Mesothelial cell of epicardium (in vitro differentiated cells): ENCODE measurements at regions not wholly inside any gene's neighbourhood (a gene's known extent, or its start where the extent isn't known, plus 50 kb on each side); places are given as distances from the start of the nearest gene placed in this dataset.

Experiments
- DNase-seq, 2 experiments: peaks; one replicate each; pipeline ENCODE4 v3.0.0; 2021; ENCODE audit warnings: low spot score in 2 of 2; ENCODE audit not compliant: unreplicated experiment in 2 of 2
- H3K27ac Mint-ChIP-seq: 2 replicates; pipeline ENCODE4 v1.8.0; 2021; ENCODE audit warnings: mixed read lengths
- H3K27me3 Mint-ChIP-seq: 2 replicates; pipeline ENCODE4 v1.8.0; 2021; ENCODE audit warnings: low read depth, mixed read lengths
- H3K36me3 Mint-ChIP-seq: 2 replicates; pipeline ENCODE4 v1.8.0; 2021; ENCODE audit warnings: mixed read lengths
- H3K4me1 Mint-ChIP-seq: 2 replicates; pipeline ENCODE4 v1.8.0; 2021; ENCODE audit warnings: mixed read lengths
- H3K4me3 Mint-ChIP-seq: 2 replicates; pipeline ENCODE4 v1.8.0; 2021; ENCODE audit warnings: mild to moderate bottlenecking, moderate library complexity, mixed read lengths
- H3K9me3 Mint-ChIP-seq: 2 replicates; pipeline ENCODE4 v1.8.0; 2021; ENCODE audit warnings: mixed read lengths
- CTCF ChIP-seq: fragments of 200-600 bp; sonication (generic); IDR thresholded peaks from one replicate; pipeline ENCODE4 v1.5.0; 2021; ENCODE audit warnings: antibody characterized with exemption; ENCODE audit not compliant: unreplicated experiment

GRCh38 chr2:196383799-196384198 lies 212.4 kb upstream of the STK17B start:
- no peak for TF ChIP-seq CTCF
- no peak overlapping the region for H3K27ac Mint-ChIP-seq
- peaks cover 12% of the 10 kb centered on the region for H3K4me1 Mint-ChIP-seq
- no peaks in the 10 kb centered on the region for H3K27me3 Mint-ChIP-seq
- H3K9me3 Mint-ChIP-seq = no peaks in the 10 kb centered on the region
- no peak for DNase-seq
- no peak overlapping the region for H3K4me3 Mint-ChIP-seq
- no peaks in the 10 kb centered on the region for H3K36me3 Mint-ChIP-seq

- DNase-seq = no peak
- Mint-ChIP-seq H3K4me3 (no peak overlapping the region), H3K4me1 (peaks cover 12% of the 10 kb centered on the region), H3K27me3 (no peaks in the 10 kb centered on the region), H3K9me3 (no peaks in the 10 kb centered on the region), H3K27ac (no peak overlapping the region), H3K36me3 (no peaks in the 10 kb centered on the region)
- TF ChIP-seq CTCF = no peak
Observed at GRCh38 chr2:196384729-196385128, 213.4 kb upstream of the STK17B start.

- H3K27ac Mint-ChIP-seq = no peak overlapping the region
- no peaks in the 10 kb centered on the region for H3K27me3 Mint-ChIP-seq
- H3K4me1 Mint-ChIP-seq = peaks cover 16% of the 10 kb centered on the region
- H3K36me3 Mint-ChIP-seq = peaks cover 6% of the 10 kb centered on the region
- no peak overlapping the region for H3K4me3 Mint-ChIP-seq
- DNase-seq = no peak
- H3K9me3 Mint-ChIP-seq = peaks cover 11% of the 10 kb centered on the region
- TF ChIP-seq CTCF = no peak
Observed at GRCh38 chr2:196389670-196390069, 218.3 kb upstream of the STK17B start.

- Mint-ChIP-seq H3K27me3 (no peaks in the 10 kb centered on the region), H3K36me3 (peaks cover 6% of the 10 kb centered on the region), H3K9me3 (peaks cover 16% of the 10 kb centered on the region), H3K4me3 (no peak overlapping the region), H3K27ac (peak overlapping the region; percentile 76), H3K4me1 (peaks cover 16% of the 10 kb centered on the region)
- TF ChIP-seq CTCF = no peak
- DNase-seq = no peak
Observed at GRCh38 chr2:196390243-196391148, 219.1 kb upstream of the STK17B start.

- Mint-ChIP-seq H3K4me1 (peaks cover 16% of the 10 kb centered on the region), H3K9me3 (peaks cover 20% of the 10 kb centered on the region), H3K27me3 (no peaks in the 10 kb centered on the region), H3K4me3 (no peak overlapping the region), H3K27ac (peak overlapping the region; percentile 76), H3K36me3 (peaks cover 6% of the 10 kb centered on the region)
- no peak for DNase-seq
- TF ChIP-seq CTCF = no peak
Observed at GRCh38 chr2:196391149-196391479, 219.7 kb upstream of the STK17B start.
